Vagina (tissue), 2 donors: ENCODE measurements at regions not wholly inside any gene's neighbourhood (a gene's known extent, or its start where the extent isn't known, plus 50 kb on each side); places are given as distances from the start of the nearest gene placed in this dataset.
A peak's percentile ranks its signal among the peaks of the same experiment; 100 is the strongest.

Experiments used
- DNase-seq, 2 donors: peaks; one replicate each; pipeline ENCODE4 v3.0.0-alpha.2; 2017; ENCODE audit errors: extremely low spot score in 2 of 2
- H3K27ac ChIP-seq: fragments of 200-600 bp; sonication (generic); one replicate; pipeline ENCODE4 v1.5.1; 2019
- H3K27me3 ChIP-seq: fragments of 200-600 bp; sonication (generic); one replicate; pipeline ENCODE4 v1.5.1; 2019
- H3K36me3 ChIP-seq, 2 donors: fragments of 200-600 bp; sonication (generic); one replicate each; pipeline ENCODE4 v1.5.1; 2017 to 2019
- H3K4me1 ChIP-seq: fragments of 200-600 bp; sonication (generic); one replicate; pipeline ENCODE4 v1.5.1; 2019
- H3K4me3 ChIP-seq, 2 donors: fragments of 200-600 bp; sonication (generic); 1 replicate in 1 of 2; 2 replicates in 1 of 2; pipeline ENCODE4 v1.5.1; 2016 to 2019
- H3K9me3 ChIP-seq: fragments of 200-600 bp; sonication (generic); one replicate; pipeline ENCODE4 v1.5.1; 2019
- POLR2A ChIP-seq, 2 donors: fragments of 450-650 bp; IDR thresholded peaks; one replicate each; pipeline ENCODE4 v1.6.1; 2017; ENCODE audit warnings: antibody characterized with exemption in 2 of 2, mild to moderate bottlenecking in 2 of 2, moderate library complexity in 2 of 2
- POLR2AphosphoS5 ChIP-seq, 2 donors: sonication (generic); formaldehyde crosslinking; IDR thresholded peaks; one replicate each; pipeline ENCODE4 v1.9.0; 2017; ENCODE audit warnings: antibody characterized with exemption in 2 of 2, mild to moderate bottlenecking in 2 of 2, low read depth in 1 of 2; ENCODE audit not compliant: insufficient read depth in 1 of 2
- intact Hi-C: fragments of 100-400 bp; cut with DNase I; formaldehyde crosslinking; loops from one replicate; pipeline ENCODE4 v1.15.1; 2023
- TF ChIP-seq, protein P1 (sequence below), 3 experiments: fragments of 450-650 bp in 2 of 3; fragments of 200-600 bp in 1 of 3; sonication (generic) in 1 of 3; IDR thresholded peaks; one replicate each; pipeline ENCODE4 v1.5.1; 2017 to 2019; ENCODE audit warnings: antibody characterized with exemption in 3 of 3, mild to moderate bottlenecking in 2 of 3, moderate library complexity in 2 of 3

- H3K9me3 ChIP-seq, result no peaks in the 10 kb centered on the region
- H3K4me1 ChIP-seq, result peaks cover 32% of the 10 kb centered on the region
- H3K36me3 ChIP-seq, result no peaks in the 10 kb centered on the region
- peak overlapping the region; percentile 82 for H3K27ac ChIP-seq
- H3K4me3 ChIP-seq, result no peak overlapping the region
- TF ChIP-seq, protein P1, sequence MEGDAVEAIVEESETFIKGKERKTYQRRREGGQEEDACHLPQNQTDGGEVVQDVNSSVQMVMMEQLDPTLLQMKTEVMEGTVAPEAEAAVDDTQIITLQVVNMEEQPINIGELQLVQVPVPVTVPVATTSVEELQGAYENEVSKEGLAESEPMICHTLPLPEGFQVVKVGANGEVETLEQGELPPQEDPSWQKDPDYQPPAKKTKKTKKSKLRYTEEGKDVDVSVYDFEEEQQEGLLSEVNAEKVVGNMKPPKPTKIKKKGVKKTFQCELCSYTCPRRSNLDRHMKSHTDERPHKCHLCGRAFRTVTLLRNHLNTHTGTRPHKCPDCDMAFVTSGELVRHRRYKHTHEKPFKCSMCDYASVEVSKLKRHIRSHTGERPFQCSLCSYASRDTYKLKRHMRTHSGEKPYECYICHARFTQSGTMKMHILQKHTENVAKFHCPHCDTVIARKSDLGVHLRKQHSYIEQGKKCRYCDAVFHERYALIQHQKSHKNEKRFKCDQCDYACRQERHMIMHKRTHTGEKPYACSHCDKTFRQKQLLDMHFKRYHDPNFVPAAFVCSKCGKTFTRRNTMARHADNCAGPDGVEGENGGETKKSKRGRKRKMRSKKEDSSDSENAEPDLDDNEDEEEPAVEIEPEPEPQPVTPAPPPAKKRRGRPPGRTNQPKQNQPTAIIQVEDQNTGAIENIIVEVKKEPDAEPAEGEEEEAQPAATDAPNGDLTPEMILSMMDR (IDR thresholded peaks at IDR 0.05), result no peak
- no peak for TF ChIP-seq POLR2AphosphoS5 (IDR thresholded peaks at IDR 0.05; ENCODE audit: insufficient read depth in 1 of 2, low read depth in 1 of 2)
- TF ChIP-seq POLR2A (IDR thresholded peaks at IDR 0.05), result no peak
- intact Hi-C loops, result no loop called here
- DNase-seq, result no peak
- no peaks in the 10 kb centered on the region for H3K27me3 ChIP-seq
These were observed 120.6 kb upstream of the EDNRA start for GRCh38 chr4:147360301-147360700.

GRCh38 chr4:147361726-147362125 is 119.2 kb upstream of the EDNRA start:
- Histone ChIP-seq H3K4me1 (peaks cover 32% of the 10 kb centered on the region), H3K27me3 (no peaks in the 10 kb centered on the region), H3K36me3 (no peaks in the 10 kb centered on the region), H3K27ac (peak overlapping the region; percentile 82), H3K9me3 (no peaks in the 10 kb centered on the region), H3K4me3 (no peak overlapping the region)
- TF ChIP-seq POLR2AphosphoS5 (IDR thresholded peaks at IDR 0.05; ENCODE audit: insufficient read depth in 1 of 2, low read depth in 1 of 2) (peak; percentile 26 to 66), POLR2A (IDR thresholded peaks at IDR 0.05) (no peak)
- intact Hi-C loops, result no loop called here
- DNase-seq, result no peak

- Histone ChIP-seq H3K4me3 (no peak overlapping the region), H3K27ac (peak overlapping the region; percentile 82), H3K4me1 (peaks cover 32% of the 10 kb centered on the region), H3K36me3 (no peaks in the 10 kb centered on the region), H3K27me3 (no peaks in the 10 kb centered on the region), H3K9me3 (no peaks in the 10 kb centered on the region)
- peak in 1 of 2 donors; percentile 53 for TF ChIP-seq POLR2AphosphoS5 (IDR thresholded peaks at IDR 0.05; ENCODE audit: insufficient read depth in 1 of 2, low read depth in 1 of 2)
- TF ChIP-seq POLR2A (IDR thresholded peaks at IDR 0.05), result no peak
- DNase-seq, result no peak
- intact Hi-C loops, result no loop called here
These were observed 118.0 kb upstream of the EDNRA start for GRCh38 chr4:147362938-147363337.

GRCh38 chr4:147363514-147363913 is 117.4 kb upstream of the EDNRA start:
- H3K27ac ChIP-seq, result peak overlapping the region; percentile 82
- no peaks in the 10 kb centered on the region for H3K9me3 ChIP-seq
- no peaks in the 10 kb centered on the region for H3K27me3 ChIP-seq
- peaks cover 32% of the 10 kb centered on the region for H3K4me1 ChIP-seq
- intact Hi-C loops, result no loop called here
- H3K36me3 ChIP-seq, result no peaks in the 10 kb centered on the region
- TF ChIP-seq, protein P1 (IDR thresholded peaks at IDR 0.05), result no peak
- TF ChIP-seq POLR2A (IDR thresholded peaks at IDR 0.05), result no peak
- no peak for TF ChIP-seq POLR2AphosphoS5 (IDR thresholded peaks at IDR 0.05; ENCODE audit: insufficient read depth in 1 of 2, low read depth in 1 of 2)
- no peak overlapping the region for H3K4me3 ChIP-seq
- DNase-seq, result no peak

GRCh38 chr4:147365396-147365795 is 115.5 kb upstream of the EDNRA start:
- DNase-seq, result no peak
- no peaks in the 10 kb centered on the region for H3K36me3 ChIP-seq
- H3K4me3 ChIP-seq, result no peak overlapping the region
- intact Hi-C loops, result no loop called here
- peaks cover 32% of the 10 kb centered on the region for H3K4me1 ChIP-seq
- TF ChIP-seq POLR2AphosphoS5 (IDR thresholded peaks at IDR 0.05; ENCODE audit: insufficient read depth in 1 of 2, low read depth in 1 of 2) (no peak), POLR2A (IDR thresholded peaks at IDR 0.05) (no peak)
- TF ChIP-seq, protein P1 (IDR thresholded peaks at IDR 0.05), result no peak
- no peaks in the 10 kb centered on the region for H3K9me3 ChIP-seq
- H3K27ac ChIP-seq, result no peak overlapping the region
- no peaks in the 10 kb centered on the region for H3K27me3 ChIP-seq

GRCh38 chr4:147366164-147366563 is 114.7 kb upstream of the EDNRA start:
- Histone ChIP-seq H3K36me3 (no peaks in the 10 kb centered on the region), H3K4me3 (no peak overlapping the region), H3K27ac (no peak overlapping the region), H3K9me3 (no peaks in the 10 kb centered on the region), H3K27me3 (no peaks in the 10 kb centered on the region), H3K4me1 (peaks cover 28% of the 10 kb centered on the region)
- intact Hi-C loops, result no loop called here
- no peak for TF ChIP-seq POLR2AphosphoS5 (IDR thresholded peaks at IDR 0.05; ENCODE audit: insufficient read depth in 1 of 2, low read depth in 1 of 2)
- TF ChIP-seq, protein P1 (IDR thresholded peaks at IDR 0.05), result no peak
- no peak for TF ChIP-seq POLR2A (IDR thresholded peaks at IDR 0.05)
- no peak for DNase-seq
